Raji (cell line): ENCODE measurements at regions not wholly inside any gene's neighbourhood (a gene's known extent, or its start where the extent isn't known, plus 50 kb on each side); places are given as distances from the start of the nearest gene placed in this dataset.

Experiments used
- POLR2A ChIP-seq: IDR thresholded peaks from 2 replicates; pipeline ENCODE4 v1.6.1; 2011; ENCODE audit warnings: low read depth, low read length, control low read depth; ENCODE audit not compliant: insufficient read depth

GRCh38 chr7:69411018-69411417, 187.3 kb upstream of the AUTS2 start:
- TF ChIP-seq POLR2A = no peak

DNA sequence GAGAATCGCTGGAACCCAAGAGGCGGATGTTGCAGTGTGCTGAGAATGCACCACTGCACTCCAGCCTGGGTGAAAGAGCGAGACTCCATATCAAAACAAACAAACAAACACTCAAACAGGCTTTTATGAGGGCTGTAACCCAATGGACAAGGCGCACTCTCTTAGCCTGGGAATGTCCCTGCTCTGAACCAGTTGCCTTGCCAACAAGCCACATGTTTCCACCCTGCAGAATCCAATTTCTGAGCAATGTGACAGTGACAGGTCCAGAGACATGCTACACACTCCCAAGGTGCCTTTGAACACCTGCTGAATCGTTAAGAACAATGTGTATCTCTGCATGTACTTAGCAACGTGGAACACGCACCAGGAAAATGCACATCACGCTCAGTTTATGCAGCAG, 186.8 kb upstream of the AUTS2 start:
- no peak for TF ChIP-seq POLR2A

- TF ChIP-seq POLR2A = no peak
Measured at GRCh38 chr7:69412331-69413146, 185.7 kb upstream of the AUTS2 start.

DNA sequence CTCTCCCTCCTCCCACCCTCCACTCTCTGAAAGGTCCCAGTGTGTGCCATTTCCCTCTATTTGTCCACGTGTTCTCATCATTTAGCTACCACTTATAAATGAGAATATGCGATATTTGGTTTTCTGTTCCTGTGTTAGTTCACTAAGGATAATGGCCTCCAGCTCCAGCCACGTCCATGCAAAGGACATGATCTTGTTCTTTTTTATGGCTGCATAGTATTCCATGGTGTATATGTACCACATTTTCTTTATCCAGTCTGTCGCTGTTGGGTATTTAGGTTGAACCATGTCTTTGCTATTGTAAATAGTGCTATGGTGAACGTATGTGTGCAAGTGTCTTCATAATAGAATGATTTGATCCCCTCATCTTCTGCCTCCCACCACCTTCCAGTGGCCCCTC, 183.7 kb upstream of the AUTS2 start:
- no peak for TF ChIP-seq POLR2A

DNA sequence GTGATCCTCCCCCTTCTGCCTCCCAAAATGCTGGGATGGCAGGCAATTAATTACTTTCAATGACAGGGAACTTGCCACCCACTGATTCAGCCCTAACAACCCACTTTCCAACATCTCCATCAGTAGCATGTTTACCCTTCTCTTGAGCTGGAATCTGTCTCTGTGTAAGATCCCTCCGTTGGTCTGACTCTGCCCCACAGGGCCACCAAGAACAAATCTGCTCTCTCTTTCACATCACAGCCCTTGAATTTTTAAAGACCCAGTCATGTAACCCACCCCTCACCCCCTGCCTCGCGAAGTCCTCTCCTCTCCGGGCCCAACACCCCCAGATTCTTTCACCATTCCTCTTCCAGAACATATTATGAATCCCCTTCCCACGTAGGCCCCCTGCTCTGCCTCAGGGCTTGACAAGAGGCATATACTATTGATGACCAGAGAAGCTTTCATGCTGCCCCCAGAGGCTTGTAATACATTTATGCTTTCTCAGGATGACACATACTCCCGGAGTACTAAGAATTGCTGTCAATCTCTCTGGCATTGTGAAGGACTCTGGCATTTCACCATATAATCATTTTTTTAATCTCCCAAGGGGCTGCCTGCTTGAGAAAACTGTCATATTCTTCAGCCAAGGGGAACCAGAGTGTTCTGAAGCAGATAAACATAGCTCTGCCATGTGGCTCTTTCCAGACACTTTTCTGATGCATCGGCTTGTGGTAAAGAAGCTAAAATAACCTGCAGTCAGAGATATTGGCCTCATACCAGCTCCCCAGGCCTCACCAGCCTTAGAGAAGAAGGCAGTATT, 179.2 kb upstream of the AUTS2 start:
- TF ChIP-seq POLR2A = no peak

DNA sequence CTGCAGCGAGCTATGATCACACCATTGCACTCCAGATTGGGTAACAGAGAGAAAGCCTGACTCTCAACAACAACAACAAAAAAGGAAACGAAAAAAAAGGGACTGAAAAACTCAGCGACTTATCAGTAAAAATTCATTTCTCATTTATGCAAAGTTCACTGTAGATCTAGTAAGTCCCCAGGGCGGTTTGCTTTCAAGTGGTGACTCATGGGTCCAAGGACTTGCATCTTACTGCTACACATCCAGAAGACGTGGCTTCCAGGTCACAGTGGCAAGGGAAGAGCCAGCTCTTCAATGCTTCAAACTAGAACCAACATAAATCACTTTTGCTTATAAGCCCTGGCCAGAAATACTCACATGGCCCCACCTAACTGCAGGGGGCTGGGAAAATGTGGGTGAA, 178.3 kb upstream of the AUTS2 start:
- TF ChIP-seq POLR2A = no peak

DNA sequence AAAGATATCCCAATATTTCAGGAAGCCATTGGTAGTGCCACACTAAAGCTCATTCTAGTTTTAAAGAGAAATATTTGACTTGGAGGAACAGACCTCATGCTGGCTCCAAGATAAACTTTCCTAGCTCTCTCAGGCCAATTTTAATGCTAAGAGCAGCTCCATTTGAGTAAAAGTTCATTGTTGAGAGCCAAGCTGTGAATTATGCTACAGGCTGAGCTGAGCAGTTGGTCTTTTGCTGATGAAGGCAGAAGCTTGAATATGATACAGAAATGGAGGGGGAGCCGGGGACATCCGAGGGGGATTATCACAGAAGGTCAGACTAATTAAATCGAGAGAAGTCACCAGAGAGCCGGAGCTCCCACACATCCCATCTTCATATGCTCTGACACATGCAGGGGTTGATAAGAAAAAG, 175.7 kb upstream of the AUTS2 start:
- TF ChIP-seq POLR2A = no peak

DNA sequence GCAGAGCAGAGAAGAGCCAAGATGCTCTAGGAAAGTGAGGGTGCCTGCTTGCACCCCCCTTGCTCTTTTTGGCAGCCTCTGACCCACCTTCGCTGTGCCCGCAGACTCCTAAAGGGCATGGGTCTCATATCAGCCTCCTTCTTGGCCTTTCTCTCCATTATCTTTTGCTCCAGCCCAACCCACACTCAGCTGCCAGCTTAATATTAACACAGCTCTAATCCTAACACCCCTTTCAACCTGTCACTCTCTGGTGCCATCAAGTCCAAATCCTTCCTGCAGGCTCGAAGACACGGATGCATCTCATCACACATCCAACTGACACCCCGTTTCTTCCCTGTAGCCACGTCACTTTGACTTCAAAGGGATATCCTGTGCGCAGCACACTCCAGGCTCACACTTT, 171.6 kb upstream of the AUTS2 start:
- no peak for TF ChIP-seq POLR2A

- TF ChIP-seq POLR2A = no peak
Measured at GRCh38 chr7:69428089-69428488, 170.2 kb upstream of the AUTS2 start.

- no peak for TF ChIP-seq POLR2A
Measured at GRCh38 chr7:69429911-69430383, 168.3 kb upstream of the AUTS2 start.

- no peak for TF ChIP-seq POLR2A
Measured at GRCh38 chr7:69430384-69431021, 167.8 kb upstream of the AUTS2 start.

GRCh38 chr7:69431626-69432025, 166.6 kb upstream of the AUTS2 start:
- TF ChIP-seq POLR2A = no peak

- TF ChIP-seq POLR2A = no peak
Measured at GRCh38 chr7:69433081-69433480, 165.2 kb upstream of the AUTS2 start.

DNA sequence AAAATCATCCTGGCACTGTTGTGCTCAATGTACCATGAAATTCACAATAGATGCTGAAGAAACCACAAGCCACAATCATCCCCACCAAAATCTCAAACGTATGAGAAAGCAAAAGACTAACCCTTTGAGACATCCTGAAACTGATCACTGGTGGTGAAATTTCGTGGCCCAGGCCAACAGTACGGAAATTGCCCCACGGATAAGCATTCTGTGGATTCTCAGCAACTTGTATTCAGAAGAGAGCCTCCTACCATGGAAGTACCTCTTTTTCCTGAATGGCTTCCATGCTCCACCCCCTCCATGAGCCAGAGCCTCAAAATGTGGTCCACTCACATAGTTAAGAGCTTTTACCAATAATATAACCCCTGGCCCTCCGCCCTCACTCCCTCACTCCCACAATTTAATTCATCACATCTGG, 163.9 kb upstream of the AUTS2 start:
- TF ChIP-seq POLR2A = no peak

- TF ChIP-seq POLR2A = no peak
Measured at GRCh38 chr7:69435711-69436110, 162.6 kb upstream of the AUTS2 start.

DNA sequence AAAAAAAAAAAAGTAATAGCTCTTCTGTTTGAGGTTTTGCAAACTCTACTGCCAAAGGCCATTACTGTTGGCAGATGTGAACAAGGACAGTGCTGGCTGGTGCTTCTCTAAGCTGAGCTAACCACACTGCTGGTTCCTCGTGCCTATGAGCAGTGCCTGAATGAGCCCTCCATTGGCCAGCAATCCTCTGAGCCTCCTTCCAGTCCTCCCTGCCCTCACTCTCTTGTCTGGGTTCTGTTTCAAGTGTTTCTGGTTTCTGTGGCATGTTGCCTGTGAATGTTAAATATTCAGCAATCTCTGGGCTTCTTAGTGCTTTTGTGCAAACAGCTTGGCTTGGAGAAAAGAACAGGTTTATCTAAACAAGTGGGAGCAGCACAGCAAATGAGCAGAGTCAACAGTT, 161.3 kb upstream of the AUTS2 start:
- TF ChIP-seq POLR2A = no peak
